SW 1271 (cell line): ENCODE measurements at regions not wholly inside any gene's neighbourhood (a gene's known extent, or its start where the extent isn't known, plus 50 kb on each side); places are given as distances from the start of the nearest gene placed in this dataset.
A peak's percentile ranks its signal among the peaks of the same experiment; 100 is the strongest.

Experiments used
- DNase-seq, 2 experiments: peaks; one replicate each; lab custom pipeline; 2025; lab: John Stamatoyannopoulos, UW

- DNase-seq = no peak
Measured at GRCh38 chr18:1559563-1559962, 654.9 kb downstream of the ADCYAP1 start.

GRCh38 chr18:1564793-1565192 is 660.1 kb downstream of the ADCYAP1 start:
- no peak for DNase-seq

- DNase-seq = no peak
Measured at GRCh38 chr18:1571206-1571605, 666.5 kb downstream of the ADCYAP1 start.

- DNase-seq = no peak
Measured at GRCh38 chr18:1573732-1574131, 669.1 kb downstream of the ADCYAP1 start.

GRCh38 chr18:1575084-1575483 is 670.4 kb downstream of the ADCYAP1 start:
- no peak for DNase-seq

DNA sequence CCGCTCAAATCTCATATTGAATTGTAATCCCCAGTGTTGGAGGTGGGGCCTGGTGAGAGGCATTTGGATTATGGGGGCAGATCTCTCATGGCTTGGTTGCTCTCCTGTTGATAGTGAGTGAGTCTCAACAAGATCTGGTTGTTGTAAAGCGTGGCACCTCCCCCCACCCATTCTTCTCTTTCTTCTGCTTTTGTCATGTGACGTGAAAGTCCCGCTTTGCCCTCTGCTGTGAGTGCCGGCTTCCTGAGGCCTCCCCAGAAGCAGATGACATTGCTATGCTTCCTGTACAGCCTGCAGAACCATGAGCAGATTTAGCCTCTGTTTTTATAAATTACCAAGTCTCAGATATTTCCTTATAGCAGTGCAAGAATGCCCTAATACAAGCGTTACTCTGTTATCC is 673.8 kb downstream of the ADCYAP1 start:
- DNase-seq = no peak

DNA sequence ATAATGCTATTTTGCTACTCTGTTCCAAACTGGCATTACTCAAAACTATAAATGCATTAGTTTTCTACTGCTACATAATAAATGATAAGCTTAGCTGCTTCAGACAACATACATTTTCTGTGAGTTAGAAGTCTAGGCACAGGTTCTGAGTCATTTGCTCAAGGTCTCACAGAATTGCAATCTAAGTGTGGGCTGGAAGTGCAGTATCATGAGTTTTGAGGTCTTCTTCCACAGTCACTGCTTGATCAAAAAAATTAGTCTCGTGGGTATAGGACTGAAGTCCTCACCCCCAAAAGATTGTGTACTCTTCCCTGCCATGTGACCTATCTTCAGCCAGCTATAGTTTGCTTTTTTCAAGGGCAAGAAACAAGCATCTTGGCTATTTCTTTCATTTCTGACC is 676.9 kb downstream of the ADCYAP1 start:
- DNase-seq = no peak

DNA sequence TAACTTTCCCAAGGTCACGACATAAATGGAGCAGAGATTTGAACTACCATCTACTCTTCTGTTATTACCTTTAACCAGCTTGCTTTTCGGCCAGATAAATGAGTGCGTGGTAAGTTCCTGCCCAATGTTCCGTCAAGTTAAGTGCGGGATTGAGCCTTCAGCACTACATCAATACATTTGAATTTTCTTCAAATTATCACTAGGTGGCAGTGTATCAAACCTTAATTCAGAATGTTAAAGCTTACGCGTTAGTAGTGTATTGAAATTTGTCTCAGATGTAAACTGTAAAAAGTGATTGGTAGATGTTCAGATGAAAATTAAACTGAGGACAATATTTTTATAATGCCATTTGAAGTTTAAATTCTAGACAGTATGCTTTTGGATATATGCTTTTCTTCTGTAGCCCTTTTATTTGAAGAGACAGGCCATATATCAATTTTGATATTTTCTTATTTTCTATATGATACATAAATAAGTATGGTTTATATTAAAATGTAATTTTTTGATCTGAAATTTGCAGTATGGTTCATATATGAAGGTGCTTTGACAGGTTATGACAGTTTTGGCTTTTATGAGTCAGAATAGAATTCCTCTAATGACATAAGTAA is 681.3 kb downstream of the ADCYAP1 start:
- peak in 1 of 2 experiments; percentile 30 for DNase-seq

- DNase-seq = no peak
Measured at GRCh38 chr18:1593091-1593490, 688.4 kb downstream of the ADCYAP1 start.

DNA sequence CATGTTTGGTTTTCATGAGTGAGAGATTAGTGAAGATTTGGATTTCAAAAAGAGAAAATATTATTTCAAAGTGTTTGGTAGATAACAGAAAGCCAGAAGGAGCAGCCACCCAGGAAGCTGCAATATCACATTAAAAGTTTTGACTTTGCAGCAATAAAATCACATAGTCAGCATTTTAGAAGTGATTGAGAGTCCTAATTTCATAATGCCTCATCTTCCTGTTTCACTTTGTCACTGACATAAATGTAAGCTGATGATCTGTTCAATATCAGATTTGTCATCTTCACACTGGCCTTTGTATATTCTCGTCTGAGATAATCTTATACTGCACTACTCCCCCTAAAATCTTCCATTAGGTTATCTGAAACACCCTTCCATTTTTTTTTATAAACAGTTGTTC is 690.5 kb downstream of the ADCYAP1 start:
- no peak for DNase-seq

DNA sequence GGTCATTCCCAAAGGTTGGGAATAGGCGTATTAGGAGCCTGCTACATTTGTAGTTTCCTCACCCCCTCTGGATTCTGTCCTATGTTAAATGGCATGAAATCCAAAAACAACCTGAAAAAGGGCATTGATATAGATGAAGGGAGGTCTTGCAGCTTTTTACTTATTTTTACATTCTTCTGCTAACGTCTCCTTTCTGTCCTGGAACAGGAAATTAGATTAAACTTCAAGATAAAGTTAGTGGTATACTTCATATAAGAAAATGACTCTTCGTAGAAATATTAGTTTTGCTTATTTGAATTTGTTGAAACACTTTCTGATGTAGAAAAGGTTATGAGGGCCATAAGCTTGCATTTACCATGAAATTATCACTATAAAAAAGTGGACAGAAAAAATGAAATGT is 694.5 kb downstream of the ADCYAP1 start:
- DNase-seq = no peak

- DNase-seq = no peak
Measured at GRCh38 chr18:1604751-1605150, 700.1 kb downstream of the ADCYAP1 start.

- no peak for DNase-seq
Measured at GRCh38 chr18:1618364-1618763, 713.7 kb downstream of the ADCYAP1 start.

GRCh38 chr18:1619507-1619906 is 714.8 kb downstream of the ADCYAP1 start:
- DNase-seq = no peak

DNA sequence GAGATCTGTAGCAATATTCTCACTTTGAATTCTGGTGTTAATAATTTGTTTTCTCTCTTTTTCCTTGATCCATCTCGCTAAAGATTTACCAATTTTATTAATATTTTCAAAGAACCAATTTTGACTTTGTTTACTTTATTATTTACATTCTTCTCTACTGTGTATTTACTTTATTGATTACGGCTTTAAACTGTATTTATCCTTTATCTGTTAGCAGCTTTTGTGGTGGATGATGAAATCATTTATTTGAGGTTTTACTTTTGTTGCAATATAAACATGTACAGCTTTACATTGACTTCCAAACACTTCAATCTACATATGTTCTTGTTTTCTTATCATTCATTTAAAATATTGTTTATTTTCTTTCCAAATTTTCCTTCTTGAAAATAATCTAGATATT is 719.9 kb downstream of the ADCYAP1 start:
- no peak for DNase-seq

- DNase-seq = no peak
Measured at GRCh38 chr18:1627494-1627893, 722.8 kb downstream of the ADCYAP1 start.

GRCh38 chr18:1648712-1649111 is 744.0 kb downstream of the ADCYAP1 start:
- DNase-seq = no peak

DNA sequence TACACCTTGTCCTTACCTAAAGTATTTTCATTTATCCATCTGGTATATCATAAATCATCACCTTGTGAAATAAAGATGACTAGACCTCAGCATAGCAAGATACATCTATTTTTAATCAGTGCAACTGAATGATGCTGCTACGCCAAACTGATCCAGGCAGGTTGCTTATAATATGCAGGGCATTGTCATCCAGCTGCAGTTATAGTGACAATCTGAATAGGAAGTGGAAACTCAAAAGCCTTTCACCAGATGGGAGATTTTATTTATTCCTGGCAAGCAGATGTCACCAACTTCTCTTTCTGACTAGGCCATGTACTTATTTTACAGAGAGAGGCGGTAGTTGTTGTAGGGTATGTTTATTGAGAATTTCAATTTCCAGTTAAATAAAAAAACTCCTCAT is 747.3 kb downstream of the ADCYAP1 start:
- no peak for DNase-seq

GRCh38 chr18:1653873-1654272 is 749.2 kb downstream of the ADCYAP1 start:
- DNase-seq = no peak

- DNase-seq = no peak
Measured at GRCh38 chr18:1657876-1658275, 753.2 kb downstream of the ADCYAP1 start.

GRCh38 chr18:1658908-1659566 is 754.4 kb downstream of the ADCYAP1 start:
- no peak for DNase-seq

GRCh38 chr18:1663879-1664705 is 759.4 kb downstream of the ADCYAP1 start:
- DNase-seq = peak in 1 of 2 experiments; percentile 33

- DNase-seq = no peak
Measured at GRCh38 chr18:1665079-1665478, 760.4 kb downstream of the ADCYAP1 start.
